Adrenal gland (tissue), 9 donors: ENCODE measurements at regions not wholly inside any gene's neighbourhood (a gene's known extent, or its start where the extent isn't known, plus 50 kb on each side); places are given as distances from the start of the nearest gene placed in this dataset.

Experiments used
- DNase-seq, 7 donors: peaks; one replicate each; pipeline ENCODE4 v3.0.0-alpha.2; 2019 to 2020
- H3K27ac ChIP-seq, 5 donors: fragments of 200-600 bp; sonication (generic) in 4 of 5; 1 replicate in 3 of 5; 2 replicates in 2 of 5; pipeline versions ENCODE4 v1.5.1 to v1.8.0; 2016 to 2020; ENCODE audit warnings: mild to moderate bottlenecking in 1 of 5
- H3K27me3 ChIP-seq: fragments of 200-600 bp; 2 replicates; pipeline ENCODE4 v1.8.0; 2021
- H3K36me3 ChIP-seq, 2 donors: fragments of 200-600 bp; replicated peaks in 1 of 2; 1 replicate in 1 of 2; 2 replicates in 1 of 2; pipeline versions ENCODE4 v1.5.1 to v1.8.0; 2018 to 2022
- H3K4me1 ChIP-seq, 2 donors: fragments of 200-600 bp; replicated peaks in 1 of 2; 1 replicate in 1 of 2; 2 replicates in 1 of 2; pipeline versions ENCODE4 v1.5.1 to v1.8.0; 2018 to 2021
- H3K4me3 ChIP-seq, 4 donors: fragments of 200-600 bp; sonication (generic) in 3 of 4; one replicate each; pipeline ENCODE4 v1.5.1; 2016 to 2018
- H3K9me3 ChIP-seq, 3 donors: fragments of 200-600 bp; sonication (generic) in 1 of 3; replicated peaks in 1 of 3; 1 replicate in 2 of 3; 2 replicates in 1 of 3; pipeline versions ENCODE4 v1.5.1 to v1.8.0; 2016 to 2021
- CTCF ChIP-seq, 6 experiments: fragments of 450-650 bp in 4 of 6; fragments of 200-600 bp in 2 of 6; sonication (generic) in 1 of 6; IDR thresholded peaks; 1 replicate in 5 of 6; 2 replicates in 1 of 6; pipeline versions ENCODE4 v1.5.1 to v1.8.0; 2016 to 2021; ENCODE audit warnings: antibody characterized with exemption in 6 of 6, mild to moderate bottlenecking in 2 of 6, moderate library complexity in 1 of 6
- POLR2A ChIP-seq, 2 donors: fragments of 450-650 bp; IDR thresholded peaks; one replicate each; pipeline ENCODE4 v1.6.1; 2017; ENCODE audit warnings: antibody characterized with exemption in 2 of 2, mild to moderate bottlenecking in 2 of 2, moderate library complexity in 1 of 2
- WGBS, 4 donors: extraction: QIAGEN DNeasy Blood & Tissue Kit in 2 of 4; methylation state at CpG; one replicate each; pipeline versions ENCODE4 v1.1.5 to v1.1.7; 2013 to 2017; 5-methylcytosine and 5-hydroxymethylcytosine counted together
- intact Hi-C, 2 donors: fragments of 100-400 bp; cut with DNase I; formaldehyde crosslinking; loops; one replicate each; pipeline versions ENCODE4 v1.14.1 to v1.15.0; 2022 to 2023
- donor health status: healthy with polysubstance abuse.
- donor health status: Bipolar disorder and iron deficiency.
- donor health status: DM: yes; HTN: yes; CAD: no.
- donor health status: DM: no; HTN: no; CAD: no.
- donor health status: DM: no; HTN: no; CAD: no.

GRCh38 chrX:26032111-26032912, 105.8 kb upstream of the MAGEB18 start:
- intact Hi-C loops, result no loop called here
- no peak overlapping the region for H3K27ac ChIP-seq
- no peaks in the 10 kb centered on the region for H3K4me1 ChIP-seq
- H3K9me3 ChIP-seq, result no peaks in the 10 kb centered on the region
- peaks cover 4% of the 10 kb centered on the region for H3K27me3 ChIP-seq
- no peak for TF ChIP-seq POLR2A (IDR thresholded peaks at IDR 0.05)
- no peak for TF ChIP-seq CTCF (IDR thresholded peaks at IDR 0.05)
- 51 to 61% (median 56%) methylated on average over 4 of the region's 4 CpGs for WGBS, 4 donors
- no peaks in the 10 kb centered on the region for H3K36me3 ChIP-seq
- no peak for DNase-seq
- H3K4me3 ChIP-seq, result no peak overlapping the region

- TF ChIP-seq POLR2A (IDR thresholded peaks at IDR 0.05) (no peak), CTCF (IDR thresholded peaks at IDR 0.05) (no peak)
- DNase-seq, result no peak
- Histone ChIP-seq H3K27me3 (no peaks in the 10 kb centered on the region), H3K4me1 (no peaks in the 10 kb centered on the region), H3K4me3 (no peak overlapping the region), H3K9me3 (no peaks in the 10 kb centered on the region), H3K36me3 (no peaks in the 10 kb centered on the region), H3K27ac (no peak overlapping the region)
- 64 to 77% (median 69%) methylated on average over 3 of the region's 3 CpGs for WGBS, 4 donors
- intact Hi-C loops, result no loop called here
Measured at GRCh38 chrX:26037367-26037766, 100.8 kb upstream of the MAGEB18 start.

GRCh38 chrX:26050099-26050498, 88.0 kb upstream of the MAGEB18 start:
- intact Hi-C loops, result no loop called here
- no peak for DNase-seq
- no peak for TF ChIP-seq CTCF (IDR thresholded peaks at IDR 0.05)
- TF ChIP-seq POLR2A (IDR thresholded peaks at IDR 0.05), result no peak

GRCh38 chrX:26070882-26071281, 67.3 kb upstream of the MAGEB18 start:
- no peaks in the 10 kb centered on the region for H3K27me3 ChIP-seq
- no peaks in the 10 kb centered on the region for H3K36me3 ChIP-seq
- WGBS, 4 donors, result 71 to 80% (median 72%) methylated on average over 2 to 5 of the region's 5 CpGs; no CpG with 5 or more reads in 1 of the 4 donors
- no peak overlapping the region for H3K4me3 ChIP-seq
- no peak overlapping the region for H3K27ac ChIP-seq
- no peaks in the 10 kb centered on the region for H3K4me1 ChIP-seq
- TF ChIP-seq CTCF (IDR thresholded peaks at IDR 0.05), result no peak
- TF ChIP-seq POLR2A (IDR thresholded peaks at IDR 0.05), result no peak
- no peaks in the 10 kb centered on the region for H3K9me3 ChIP-seq
- DNase-seq, result no peak
- intact Hi-C loops, result no loop called here

More at GRCh38 chrX:26050099-26050498, 88.0 kb upstream of the MAGEB18 start:
- Histone ChIP-seq H3K36me3 (no peaks in the 10 kb centered on the region), H3K27me3 (no peaks in the 10 kb centered on the region), H3K27ac (no peak overlapping the region), H3K4me1 (no peaks in the 10 kb centered on the region), H3K9me3 (no peaks in the 10 kb centered on the region), H3K4me3 (no peak overlapping the region)
